ENCODE measurements at regions not wholly inside any gene's neighbourhood (a gene's known extent, or its start where the extent isn't known, plus 50 kb on each side); places are given as distances from the start of the nearest gene placed in this dataset.
A peak's percentile ranks its signal among the peaks of the same experiment; 100 is the strongest.

DNA sequence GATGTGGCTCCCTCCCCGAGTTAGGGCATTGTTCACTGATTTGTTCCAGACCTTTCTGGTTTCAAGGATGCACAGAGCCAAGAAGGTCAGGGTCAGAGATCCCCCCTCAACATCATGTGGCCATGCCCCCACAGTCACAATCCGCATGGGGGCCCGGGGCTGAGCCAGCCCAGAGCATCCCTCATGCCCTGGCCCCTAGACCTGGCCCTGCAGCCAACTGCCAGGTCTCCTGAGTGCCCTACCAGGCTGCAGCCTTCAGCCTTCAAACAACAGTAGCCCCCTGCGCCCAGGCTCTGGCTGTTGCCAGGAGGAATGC, 142.4 kb downstream of the CRYBB2 start:
- H3K27me3 Mint-ChIP-seq (ENCODE audit: low read depth), result no peaks in the 10 kb centered on the region
- no peak for DNase-seq (ENCODE audit: low read depth, low spot score)
- no peaks in the 10 kb centered on the region for H3K4me1 Mint-ChIP-seq
- TF ChIP-seq, protein P1, sequence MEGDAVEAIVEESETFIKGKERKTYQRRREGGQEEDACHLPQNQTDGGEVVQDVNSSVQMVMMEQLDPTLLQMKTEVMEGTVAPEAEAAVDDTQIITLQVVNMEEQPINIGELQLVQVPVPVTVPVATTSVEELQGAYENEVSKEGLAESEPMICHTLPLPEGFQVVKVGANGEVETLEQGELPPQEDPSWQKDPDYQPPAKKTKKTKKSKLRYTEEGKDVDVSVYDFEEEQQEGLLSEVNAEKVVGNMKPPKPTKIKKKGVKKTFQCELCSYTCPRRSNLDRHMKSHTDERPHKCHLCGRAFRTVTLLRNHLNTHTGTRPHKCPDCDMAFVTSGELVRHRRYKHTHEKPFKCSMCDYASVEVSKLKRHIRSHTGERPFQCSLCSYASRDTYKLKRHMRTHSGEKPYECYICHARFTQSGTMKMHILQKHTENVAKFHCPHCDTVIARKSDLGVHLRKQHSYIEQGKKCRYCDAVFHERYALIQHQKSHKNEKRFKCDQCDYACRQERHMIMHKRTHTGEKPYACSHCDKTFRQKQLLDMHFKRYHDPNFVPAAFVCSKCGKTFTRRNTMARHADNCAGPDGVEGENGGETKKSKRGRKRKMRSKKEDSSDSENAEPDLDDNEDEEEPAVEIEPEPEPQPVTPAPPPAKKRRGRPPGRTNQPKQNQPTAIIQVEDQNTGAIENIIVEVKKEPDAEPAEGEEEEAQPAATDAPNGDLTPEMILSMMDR (conservative IDR thresholded peaks at IDR 0.05), result no peak
- no peak overlapping the region for H3K4me3 Mint-ChIP-seq
- no peak overlapping the region for H3K27ac Mint-ChIP-seq (ENCODE audit: unreplicated experiment)
- H3K36me3 Mint-ChIP-seq (ENCODE audit: low read depth), result no peaks in the 10 kb centered on the region
- no peaks in the 10 kb centered on the region for H3K9me3 Mint-ChIP-seq

- DNase-seq (ENCODE audit: low read depth, low spot score), result peak; percentile 90
- TF ChIP-seq, protein P1 (conservative IDR thresholded peaks at IDR 0.05), result peak; percentile 89
- Mint-ChIP-seq H3K27me3 (ENCODE audit: low read depth) (no peaks in the 10 kb centered on the region), H3K4me1 (no peaks in the 10 kb centered on the region), H3K4me3 (no peak overlapping the region), H3K36me3 (ENCODE audit: low read depth) (no peaks in the 10 kb centered on the region), H3K9me3 (no peaks in the 10 kb centered on the region), H3K27ac (ENCODE audit: unreplicated experiment) (no peak overlapping the region)
These were observed 142.9 kb downstream of the CRYBB2 start for GRCh38 chr22:25362215-25362882.

DNA sequence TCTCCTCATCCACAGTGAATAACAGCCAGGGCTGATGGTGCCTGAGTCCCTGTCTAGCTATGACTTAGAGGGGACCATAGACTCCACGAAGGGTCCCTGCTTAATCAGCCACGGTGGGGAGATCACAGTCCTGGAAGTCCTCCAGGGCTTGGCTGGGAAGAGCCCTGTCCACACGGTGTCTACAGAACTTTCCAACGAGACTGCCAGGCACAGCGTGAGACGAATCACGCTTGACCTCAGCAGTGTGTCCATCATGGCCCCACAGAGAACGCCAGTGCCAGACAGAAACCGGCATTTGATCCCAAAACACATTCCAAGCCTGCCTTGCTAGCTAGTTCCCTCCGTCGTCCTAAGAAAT, 143.4 kb downstream of the CRYBB2 start:
- Mint-ChIP-seq H3K4me3 (no peak overlapping the region), H3K27me3 (ENCODE audit: low read depth) (no peaks in the 10 kb centered on the region), H3K36me3 (ENCODE audit: low read depth) (no peaks in the 10 kb centered on the region), H3K27ac (ENCODE audit: unreplicated experiment) (peak overlapping the region; percentile 9), H3K9me3 (no peaks in the 10 kb centered on the region), H3K4me1 (no peaks in the 10 kb centered on the region)
- no peak for DNase-seq (ENCODE audit: low read depth, low spot score)
- TF ChIP-seq, protein P1 (conservative IDR thresholded peaks at IDR 0.05), result no peak

DNA sequence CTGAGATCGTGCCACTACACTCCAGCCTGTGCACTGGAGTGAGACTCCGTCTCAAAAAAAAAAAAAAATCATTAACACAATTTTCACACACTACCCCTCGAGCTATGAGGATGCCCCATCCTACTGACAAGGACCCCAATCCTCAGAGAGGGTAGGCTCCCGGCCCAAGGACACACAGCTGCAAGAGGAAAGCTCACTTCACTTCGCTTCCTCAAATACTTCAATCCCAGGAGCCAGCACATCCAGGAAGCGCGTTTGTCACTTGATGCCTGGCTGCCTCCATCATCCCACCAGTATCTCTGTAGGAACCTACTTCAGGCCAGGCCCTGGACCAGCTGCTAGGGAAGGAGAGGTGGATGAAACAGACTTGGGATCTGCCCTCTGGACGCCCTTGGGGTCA, 144.0 kb downstream of the CRYBB2 start:
- H3K27me3 Mint-ChIP-seq (ENCODE audit: low read depth), result no peaks in the 10 kb centered on the region
- no peaks in the 10 kb centered on the region for H3K9me3 Mint-ChIP-seq
- TF ChIP-seq, protein P1 (conservative IDR thresholded peaks at IDR 0.05), result no peak
- peaks cover 3% of the 10 kb centered on the region for H3K4me1 Mint-ChIP-seq
- no peak overlapping the region for H3K4me3 Mint-ChIP-seq
- H3K36me3 Mint-ChIP-seq (ENCODE audit: low read depth), result no peaks in the 10 kb centered on the region
- H3K27ac Mint-ChIP-seq (ENCODE audit: unreplicated experiment), result no peak overlapping the region
- DNase-seq (ENCODE audit: low read depth, low spot score), result no peak

GRCh38 chr22:25364281-25364680, 144.8 kb downstream of the CRYBB2 start:
- Mint-ChIP-seq H3K27ac (ENCODE audit: unreplicated experiment) (no peak overlapping the region), H3K4me3 (no peak overlapping the region), H3K27me3 (ENCODE audit: low read depth) (no peaks in the 10 kb centered on the region), H3K9me3 (no peaks in the 10 kb centered on the region), H3K36me3 (ENCODE audit: low read depth) (no peaks in the 10 kb centered on the region), H3K4me1 (peaks cover 10% of the 10 kb centered on the region)
- TF ChIP-seq, protein P1 (conservative IDR thresholded peaks at IDR 0.05), result no peak
- no peak for DNase-seq (ENCODE audit: low read depth, low spot score)

All from neural crest cell (in vitro differentiated cells).